GM13977 (cell line): ENCODE measurements at regions not wholly inside any gene's neighbourhood (a gene's known extent, or its start where the extent isn't known, plus 50 kb on each side); places are given as distances from the start of the nearest gene placed in this dataset.

ENCODE experiments used
- DNase-seq: peaks from one replicate; pipeline ENCODE4 v3.0.0; 2012; ENCODE audit warnings: low spot score
- in situ Hi-C: fragments of 300-500 bp; cut with MboI; formaldehyde crosslinking; loops from one replicate; pipeline ENCODE4 v1.12.0; 2022; ENCODE audit warnings: low sequenced_read_pairs, low pct_unique_long_range_greater_than_20kb, mixed read lengths, inconsistent platforms; ENCODE audit not compliant: unreplicated experiment
- TF ChIP-seq, protein P1 (sequence below): IDR thresholded peaks from 2 replicates; pipeline ENCODE4 v1.5.1; 2012; ENCODE audit warnings: mild to moderate bottlenecking, control low read depth; ENCODE audit not compliant: insufficient read depth; ENCODE audit errors: extremely low read depth, missing control alignments

- TF ChIP-seq, protein P1, sequence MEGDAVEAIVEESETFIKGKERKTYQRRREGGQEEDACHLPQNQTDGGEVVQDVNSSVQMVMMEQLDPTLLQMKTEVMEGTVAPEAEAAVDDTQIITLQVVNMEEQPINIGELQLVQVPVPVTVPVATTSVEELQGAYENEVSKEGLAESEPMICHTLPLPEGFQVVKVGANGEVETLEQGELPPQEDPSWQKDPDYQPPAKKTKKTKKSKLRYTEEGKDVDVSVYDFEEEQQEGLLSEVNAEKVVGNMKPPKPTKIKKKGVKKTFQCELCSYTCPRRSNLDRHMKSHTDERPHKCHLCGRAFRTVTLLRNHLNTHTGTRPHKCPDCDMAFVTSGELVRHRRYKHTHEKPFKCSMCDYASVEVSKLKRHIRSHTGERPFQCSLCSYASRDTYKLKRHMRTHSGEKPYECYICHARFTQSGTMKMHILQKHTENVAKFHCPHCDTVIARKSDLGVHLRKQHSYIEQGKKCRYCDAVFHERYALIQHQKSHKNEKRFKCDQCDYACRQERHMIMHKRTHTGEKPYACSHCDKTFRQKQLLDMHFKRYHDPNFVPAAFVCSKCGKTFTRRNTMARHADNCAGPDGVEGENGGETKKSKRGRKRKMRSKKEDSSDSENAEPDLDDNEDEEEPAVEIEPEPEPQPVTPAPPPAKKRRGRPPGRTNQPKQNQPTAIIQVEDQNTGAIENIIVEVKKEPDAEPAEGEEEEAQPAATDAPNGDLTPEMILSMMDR: no peak
- no peak for DNase-seq
- in situ Hi-C loops: no loop called here
Measured at GRCh38 chr5:92860061-92860460, 721.0 kb downstream of the NR2F1-AS1 start.

DNA sequence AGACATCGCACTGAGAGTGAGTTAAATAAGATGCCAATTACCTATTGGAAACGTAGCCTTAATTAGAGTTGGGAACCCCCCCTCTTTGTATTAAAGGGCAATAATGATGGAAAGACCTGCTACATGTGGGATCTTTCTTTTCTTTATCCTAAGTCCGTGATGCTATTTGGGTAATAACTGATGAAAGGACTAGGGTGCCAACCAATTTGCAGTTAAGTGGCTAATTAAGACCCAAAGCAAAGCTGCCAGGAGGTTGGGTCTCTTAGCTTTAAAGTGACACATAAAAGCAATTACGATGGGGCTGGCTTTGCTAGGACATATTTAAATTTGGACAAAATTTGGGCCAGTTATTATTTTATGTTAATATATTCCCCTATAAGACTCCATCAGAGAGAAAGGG is 728.8 kb downstream of the NR2F1-AS1 start:
- TF ChIP-seq, protein P1: no peak
- no peak for DNase-seq
- in situ Hi-C loops: no loop called here

GRCh38 chr5:92850886-92851285 is 730.1 kb downstream of the NR2F1-AS1 start:
- no peak for DNase-seq
- TF ChIP-seq, protein P1: no peak
- in situ Hi-C loops: no loop called here

GRCh38 chr5:92849756-92850155 is 731.3 kb downstream of the NR2F1-AS1 start:
- in situ Hi-C loops: no loop called here
- TF ChIP-seq, protein P1: no peak
- no peak for DNase-seq

DNA sequence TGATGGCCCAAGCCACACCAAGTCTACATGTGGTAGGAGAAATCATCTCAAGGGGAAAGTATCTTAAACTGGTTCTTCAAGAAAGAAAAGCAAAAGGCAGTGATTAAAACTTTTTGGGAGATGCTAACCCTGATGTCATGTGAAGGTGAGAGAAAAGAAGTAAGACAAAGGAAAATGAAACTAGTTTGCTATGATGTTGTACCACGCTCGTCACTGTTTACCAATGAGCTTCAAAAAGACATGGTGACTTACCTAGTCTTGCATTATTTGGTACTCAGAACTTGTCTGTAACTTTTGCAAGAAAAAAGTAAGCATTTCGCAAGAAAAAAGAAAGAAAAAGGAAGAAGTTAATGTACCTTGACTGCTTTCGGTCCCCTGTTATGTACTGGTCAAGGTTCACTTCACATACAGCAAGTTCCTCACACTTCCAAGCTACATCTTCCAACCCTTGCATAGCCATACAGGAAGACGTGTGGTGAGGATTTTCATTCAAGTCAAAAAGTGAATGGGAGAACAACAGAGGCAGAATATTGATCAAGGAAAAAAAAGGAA is 739.3 kb downstream of the NR2F1-AS1 start:
- no peak for DNase-seq
- TF ChIP-seq, protein P1: no peak
- in situ Hi-C loops: no loop called here

DNA sequence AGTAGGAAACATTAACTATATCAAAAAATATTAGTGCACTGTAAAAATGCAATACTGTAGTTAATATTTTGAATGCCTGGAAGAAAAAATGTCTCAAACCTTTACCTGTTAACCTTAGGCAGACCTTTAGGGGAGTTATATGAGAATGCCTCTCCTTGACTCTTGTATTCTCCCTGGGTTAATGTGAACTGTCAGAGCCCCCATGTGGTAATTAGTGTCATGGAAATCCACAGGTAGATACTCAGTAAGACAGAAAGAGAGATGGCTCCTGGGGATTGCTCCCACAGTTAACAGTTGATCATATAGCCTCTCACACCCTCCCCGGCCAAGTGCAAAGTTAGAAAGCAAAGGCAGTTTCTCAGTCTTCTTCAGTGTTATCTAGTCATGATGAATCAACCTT is 742.8 kb downstream of the NR2F1-AS1 start:
- TF ChIP-seq, protein P1: peak; percentile 12
- in situ Hi-C loops: no loop called here
- DNase-seq: no peak
